ENCODE measurements at regions not wholly inside any gene's neighbourhood (a gene's known extent, or its start where the extent isn't known, plus 50 kb on each side); places are given as distances from the start of the nearest gene placed in this dataset.

GRCh38 chr2:204170411-204170810 lies 233.8 kb downstream of the ICOS start:
- TF ChIP-seq EMX1 (CRISPR knock-in tag; IDR thresholded peaks at IDR 0.05) (no peak), CREB1 (CRISPR knock-in tag; IDR thresholded peaks at IDR 0.05) (no peak), NR3C1 (CRISPR knock-in tag; conservative IDR thresholded peaks at IDR 0.05; ENCODE audit: low read depth) (no peak), USF2 (CRISPR knock-in tag; IDR thresholded peaks at IDR 0.05) (no peak), TCF7 (CRISPR knock-in tag; IDR thresholded peaks at IDR 0.05; ENCODE audit: low read depth) (no peak), JUN (CRISPR knock-in tag; IDR thresholded peaks at IDR 0.05) (no peak), AFF4 (CRISPR knock-in tag; IDR thresholded peaks at IDR 0.05; ENCODE audit: borderline replicate concordance) (no peak), USF1 (CRISPR knock-in tag; IDR thresholded peaks at IDR 0.05) (no peak)
- TF ChIP-seq, protein P1, sequence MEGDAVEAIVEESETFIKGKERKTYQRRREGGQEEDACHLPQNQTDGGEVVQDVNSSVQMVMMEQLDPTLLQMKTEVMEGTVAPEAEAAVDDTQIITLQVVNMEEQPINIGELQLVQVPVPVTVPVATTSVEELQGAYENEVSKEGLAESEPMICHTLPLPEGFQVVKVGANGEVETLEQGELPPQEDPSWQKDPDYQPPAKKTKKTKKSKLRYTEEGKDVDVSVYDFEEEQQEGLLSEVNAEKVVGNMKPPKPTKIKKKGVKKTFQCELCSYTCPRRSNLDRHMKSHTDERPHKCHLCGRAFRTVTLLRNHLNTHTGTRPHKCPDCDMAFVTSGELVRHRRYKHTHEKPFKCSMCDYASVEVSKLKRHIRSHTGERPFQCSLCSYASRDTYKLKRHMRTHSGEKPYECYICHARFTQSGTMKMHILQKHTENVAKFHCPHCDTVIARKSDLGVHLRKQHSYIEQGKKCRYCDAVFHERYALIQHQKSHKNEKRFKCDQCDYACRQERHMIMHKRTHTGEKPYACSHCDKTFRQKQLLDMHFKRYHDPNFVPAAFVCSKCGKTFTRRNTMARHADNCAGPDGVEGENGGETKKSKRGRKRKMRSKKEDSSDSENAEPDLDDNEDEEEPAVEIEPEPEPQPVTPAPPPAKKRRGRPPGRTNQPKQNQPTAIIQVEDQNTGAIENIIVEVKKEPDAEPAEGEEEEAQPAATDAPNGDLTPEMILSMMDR (IDR thresholded peaks at IDR 0.05): no peak
